HG03575 (cell line): ENCODE measurements at regions not wholly inside any gene's neighbourhood (a gene's known extent, or its start where the extent isn't known, plus 50 kb on each side); places are given as distances from the start of the nearest gene placed in this dataset.
"Not testable (repeated sequence)": the region's sequence is repeated elsewhere in the genome, so short reads cannot be mapped to it uniquely, and the experiment has no call there.

Experiments used
- ATAC-seq: cut with Tn5 transposase; IDR thresholded peaks from one replicate; pipeline ENCODE4 v1.9.1; 2021; ENCODE audit not compliant: unreplicated experiment, insufficient number of reproducible peaks, low FRiP score; ENCODE audit errors: extremely low read depth

- ATAC-seq, result peak; percentile 88
Measured at GRCh38 chr1:121516234-121516967, 331.6 kb downstream of the SRGAP2C start.

DNA sequence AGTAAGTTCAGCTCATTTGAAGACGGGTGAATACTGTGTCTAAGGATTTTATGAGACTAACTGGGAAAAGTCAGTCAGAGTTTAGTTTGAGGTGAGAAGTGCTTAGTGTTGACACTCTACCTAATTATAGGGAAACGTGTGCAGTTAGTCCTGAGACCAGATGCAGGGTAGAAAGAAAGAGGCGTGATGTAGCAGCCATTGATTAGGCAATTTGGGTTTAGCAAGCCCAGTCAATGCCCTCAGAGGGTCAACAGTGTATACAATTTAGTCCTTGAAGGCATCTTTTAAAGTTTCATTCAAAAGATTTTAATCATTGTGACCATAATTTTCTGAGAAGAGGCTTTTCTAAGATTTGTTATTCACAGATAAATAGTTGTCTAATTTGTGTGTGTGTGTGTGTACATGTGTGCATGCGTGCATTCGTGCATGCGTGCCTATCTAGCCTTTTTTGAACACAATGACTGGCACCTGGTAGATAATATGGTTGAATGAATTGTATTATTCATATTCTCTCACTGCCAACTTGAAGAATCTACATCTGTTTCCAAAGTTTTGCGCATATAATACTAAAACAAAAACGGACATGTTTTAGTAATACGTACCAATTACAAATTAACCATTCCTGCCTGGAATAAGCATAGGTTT is 332.9 kb downstream of the SRGAP2C start:
- ATAC-seq, result no peak

GRCh38 chr1:121518726-121519041 is 333.9 kb downstream of the SRGAP2C start:
- no peak for ATAC-seq

GRCh38 chr1:121519042-121519755 is 334.4 kb downstream of the SRGAP2C start:
- no peak for ATAC-seq

DNA sequence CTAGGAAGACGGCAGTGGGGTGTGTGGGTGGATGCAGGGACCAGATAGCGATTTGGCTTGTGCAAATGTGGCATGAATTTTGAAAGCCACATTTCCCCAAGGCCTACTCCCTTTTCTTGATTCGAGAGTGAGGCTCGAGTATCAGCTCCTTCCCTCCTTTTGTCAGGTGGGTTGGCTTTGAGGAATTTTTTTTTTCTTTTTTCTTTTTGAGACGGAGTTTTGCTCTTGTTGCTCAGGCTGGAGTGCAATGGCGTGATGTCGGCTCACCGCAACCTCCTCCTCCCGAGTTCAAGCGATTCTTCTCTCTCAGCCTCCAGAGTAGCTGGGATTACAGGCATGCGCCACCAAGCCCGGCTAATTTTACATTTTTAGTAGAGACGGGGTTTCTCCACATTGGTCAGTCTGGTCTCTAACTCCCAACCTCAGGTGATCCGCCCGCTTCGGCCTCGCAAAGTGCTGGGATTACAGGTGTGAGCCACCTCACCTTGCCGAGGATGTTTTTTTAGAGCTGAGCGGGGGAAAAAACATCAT is 335.0 kb downstream of the SRGAP2C start:
- ATAC-seq, result not testable (repeated sequence)

DNA sequence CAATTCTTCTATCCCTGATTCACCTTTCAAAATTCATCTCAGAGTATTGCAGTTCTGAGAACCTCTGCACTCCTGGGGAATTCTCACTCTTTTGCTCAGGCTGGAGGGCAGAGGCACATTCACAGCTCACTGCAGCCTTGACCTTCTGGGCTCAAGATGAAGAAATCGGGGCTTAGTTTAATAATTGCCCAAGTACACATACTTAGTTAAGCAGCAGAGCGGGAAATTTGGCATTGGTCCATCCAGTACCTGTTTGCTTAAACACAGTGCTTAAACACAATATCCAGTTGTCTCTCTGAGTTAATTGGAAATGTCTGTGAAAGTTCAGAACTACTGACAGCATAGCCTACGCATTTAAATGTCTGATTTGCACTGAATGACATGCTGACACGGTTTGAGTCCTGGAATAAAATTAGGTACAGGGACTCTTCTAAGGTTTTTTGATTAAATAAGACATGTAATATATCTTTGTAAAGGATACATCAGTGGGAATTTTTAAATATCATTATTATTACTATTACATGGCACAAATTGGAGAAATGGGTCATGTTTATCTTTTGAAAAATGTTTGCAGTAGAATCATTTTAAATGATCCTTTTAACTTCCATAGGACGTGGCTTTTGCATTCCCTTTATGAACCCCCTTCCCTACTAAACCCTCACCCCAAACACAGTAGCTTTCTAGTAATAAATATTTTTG is 337.4 kb downstream of the SRGAP2C start:
- no peak for ATAC-seq

GRCh38 chr1:121523112-121523511 is 338.3 kb downstream of the SRGAP2C start:
- not testable (repeated sequence) for ATAC-seq

- no peak for ATAC-seq
Measured at GRCh38 chr1:121525355-121525754, 340.6 kb downstream of the SRGAP2C start.

- not testable (repeated sequence) for ATAC-seq
Measured at GRCh38 chr1:121528958-121529357, 344.2 kb downstream of the SRGAP2C start.

- not testable (repeated sequence) for ATAC-seq
Measured at GRCh38 chr1:121530026-121530425, 345.3 kb downstream of the SRGAP2C start.

DNA sequence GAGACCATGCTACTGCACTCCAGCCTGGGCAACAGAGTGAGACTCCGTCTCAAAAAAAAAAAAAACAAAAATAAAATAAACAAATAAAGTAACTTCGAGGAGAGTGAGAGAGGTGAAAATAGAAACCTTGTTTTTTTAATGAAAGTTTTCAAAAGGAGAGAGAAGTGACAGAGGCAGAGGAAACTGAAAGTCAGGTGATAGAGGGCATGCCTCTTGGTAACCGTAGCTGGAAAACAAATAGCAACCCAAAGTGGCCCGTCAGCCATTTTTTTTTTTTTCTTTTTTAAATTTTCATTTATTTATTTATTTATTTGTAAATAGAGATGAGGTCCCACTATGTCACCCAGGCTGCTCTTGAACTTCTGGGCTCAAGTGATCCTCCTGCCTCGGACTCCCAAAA is 347.0 kb downstream of the SRGAP2C start:
- not testable (repeated sequence) for ATAC-seq

DNA sequence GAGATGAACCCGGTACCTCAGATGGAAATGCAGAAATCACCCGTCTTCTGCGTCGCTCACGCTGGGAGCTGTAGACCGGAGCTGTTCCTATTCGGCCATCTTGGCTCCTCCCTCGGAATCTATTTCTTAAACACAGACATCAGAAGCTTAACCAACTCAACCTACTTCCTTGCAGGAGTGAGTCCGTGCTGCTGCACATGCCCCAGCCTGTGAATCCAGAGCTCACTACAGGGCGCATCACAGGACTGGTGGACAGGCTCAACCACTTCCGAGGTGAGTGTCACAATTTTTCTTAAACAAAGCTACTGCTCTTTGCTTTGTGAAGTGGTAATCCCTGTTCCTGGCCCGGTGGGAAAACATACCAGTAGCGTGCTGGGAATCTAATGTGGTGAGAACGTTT is 353.4 kb downstream of the SRGAP2C start:
- ATAC-seq, result not testable (repeated sequence)

DNA sequence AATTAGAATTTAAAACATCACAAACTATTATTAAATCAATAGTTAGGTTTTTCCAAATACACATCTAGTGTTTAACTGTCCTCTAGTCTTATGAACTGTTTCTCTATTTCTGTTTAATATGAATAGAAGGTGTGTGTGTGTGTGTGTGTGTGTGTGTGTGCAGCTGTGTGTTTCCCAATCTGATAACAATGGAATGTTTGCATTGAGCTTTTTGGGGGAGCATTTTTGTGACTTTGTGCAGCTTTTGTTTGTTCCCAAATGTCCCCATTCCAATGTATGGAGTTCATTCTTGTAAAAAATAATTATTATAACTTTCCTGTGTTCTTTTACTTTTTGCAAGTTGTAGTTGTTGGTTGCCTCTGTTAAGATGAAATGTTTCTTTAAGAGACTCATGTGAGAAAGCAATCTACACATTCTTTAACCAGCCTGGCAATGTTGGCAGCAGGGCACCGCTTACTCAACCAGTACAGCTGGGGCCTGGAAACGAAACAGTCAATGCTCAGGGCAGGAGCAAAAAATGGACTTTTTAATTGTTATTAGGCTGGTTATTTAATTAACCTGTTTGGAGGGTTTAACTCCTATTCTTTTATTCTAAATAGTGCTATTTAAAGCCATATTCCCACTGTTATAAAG is 354.3 kb downstream of the SRGAP2C start:
- no peak for ATAC-seq

- ATAC-seq, result not testable (repeated sequence)
Measured at GRCh38 chr1:121543988-121544387, 359.2 kb downstream of the SRGAP2C start.

DNA sequence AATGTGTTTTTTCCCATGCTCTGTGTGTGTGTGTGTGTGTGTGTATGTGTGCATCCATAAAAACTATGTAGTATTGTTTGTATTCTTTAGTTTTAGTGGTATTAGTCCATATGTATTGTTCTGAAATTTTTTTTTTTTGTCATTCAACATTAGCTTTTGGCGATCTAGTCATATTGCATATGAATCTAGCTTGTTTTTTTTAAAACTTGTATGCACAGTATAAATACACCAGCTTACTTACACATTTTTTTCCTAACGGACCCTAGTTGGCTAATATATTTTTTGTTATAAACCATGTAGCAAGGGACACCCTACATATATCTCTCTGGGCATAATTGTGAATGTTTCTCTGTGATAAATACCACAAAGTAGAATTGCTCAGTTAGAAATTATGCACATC is 359.7 kb downstream of the SRGAP2C start:
- no peak for ATAC-seq

DNA sequence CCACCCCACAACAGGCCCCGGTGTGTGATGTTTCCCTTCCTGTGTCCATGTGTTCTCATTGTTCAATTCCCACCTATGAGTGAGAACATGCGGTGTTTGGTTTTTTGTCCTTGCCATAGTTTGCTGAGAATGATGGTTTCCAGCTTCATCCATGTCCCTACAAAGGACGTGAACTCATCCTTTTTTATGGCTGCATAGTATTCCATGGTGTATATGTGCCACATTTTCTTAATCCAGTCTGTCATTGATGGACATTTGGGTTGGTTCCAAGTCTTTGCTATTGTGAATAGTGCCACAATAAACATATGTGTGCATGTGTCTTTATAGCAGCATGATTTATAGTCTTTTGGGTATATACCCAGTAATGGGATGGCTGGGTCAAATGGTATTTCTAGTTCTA is 361.1 kb downstream of the SRGAP2C start:
- ATAC-seq, result not testable (repeated sequence)

GRCh38 chr1:121546830-121547591 is 362.2 kb downstream of the SRGAP2C start:
- ATAC-seq, result no peak

GRCh38 chr1:121547726-121548125 is 363.0 kb downstream of the SRGAP2C start:
- ATAC-seq, result not testable (repeated sequence)
